ENCODE measurements at regions not wholly inside any gene's neighbourhood (a gene's known extent, or its start where the extent isn't known, plus 50 kb on each side); places are given as distances from the start of the nearest gene placed in this dataset.

- H2AFZ ChIP-seq (ENCODE audit: low read length) = no peak overlapping the region
- H3K27ac ChIP-seq (ENCODE audit: insufficient read depth, low read length) = no peak overlapping the region
- H3K9me3 ChIP-seq (ENCODE audit: control insufficient read depth, insufficient read depth, low read depth, low read length) = no peaks in the 10 kb centered on the region
- H3K4me2 ChIP-seq (ENCODE audit: extremely low read depth, insufficient read depth, low read length) = no peak overlapping the region
- H4K20me1 ChIP-seq (ENCODE audit: control insufficient read depth, extremely low read depth, insufficient read depth, low read length) = no peaks in the 10 kb centered on the region
- no peak overlapping the region for H3K9ac ChIP-seq (ENCODE audit: insufficient read depth, low read length)
- H3K79me2 ChIP-seq (ENCODE audit: control insufficient read depth, insufficient read depth, low read length) = no peaks in the 10 kb centered on the region
- no peaks in the 10 kb centered on the region for H3K27me3 ChIP-seq (ENCODE audit: control insufficient read depth, insufficient read depth, low read length)
- DNase-seq (ENCODE audit: low read depth in 2 of 2) = peak in 1 of 2 donors; percentile 59
- no peak overlapping the region for H3K4me3 ChIP-seq (replicated peaks in 1 of 4; ENCODE audit: control extremely low read depth in 1 of 4, insufficient read depth in 1 of 4, low read depth in 3 of 4, low read length in 4 of 4)
- TF ChIP-seq EZH2 (IDR thresholded peaks at IDR 0.05; ENCODE audit: low read length, missing control alignments) (no peak), CTCF (conservative IDR thresholded peaks at IDR 0.05 in 1 of 2, IDR thresholded peaks at IDR 0.05 in 1 of 2; ENCODE audit: low read depth in 1 of 2, low read length in 2 of 2) (no peak)
- H3K4me1 ChIP-seq (ENCODE audit: control insufficient read depth, extremely low read depth, insufficient read depth, low read length) = no peaks in the 10 kb centered on the region
- no peaks in the 10 kb centered on the region for H3K36me3 ChIP-seq (ENCODE audit: control insufficient read depth, insufficient read depth, low read length)
Observed at GRCh38 chr20:12058216-12058615, 140.5 kb downstream of the BTBD3 start.

- H2AFZ ChIP-seq (ENCODE audit: low read length) = no peak overlapping the region
- H3K36me3 ChIP-seq (ENCODE audit: control insufficient read depth, insufficient read depth, low read length) = no peaks in the 10 kb centered on the region
- no peaks in the 10 kb centered on the region for H3K27me3 ChIP-seq (ENCODE audit: control insufficient read depth, insufficient read depth, low read length)
- no peak overlapping the region for H3K4me3 ChIP-seq (replicated peaks in 1 of 4; ENCODE audit: control extremely low read depth in 1 of 4, insufficient read depth in 1 of 4, low read depth in 3 of 4, low read length in 4 of 4)
- H3K4me1 ChIP-seq (ENCODE audit: control insufficient read depth, extremely low read depth, insufficient read depth, low read length) = no peaks in the 10 kb centered on the region
- no peaks in the 10 kb centered on the region for H3K79me2 ChIP-seq (ENCODE audit: control insufficient read depth, insufficient read depth, low read length)
- H3K9me3 ChIP-seq (ENCODE audit: control insufficient read depth, insufficient read depth, low read depth, low read length) = no peaks in the 10 kb centered on the region
- peak; percentile 11 to 35 for DNase-seq (ENCODE audit: low read depth in 2 of 2)
- H3K9ac ChIP-seq (ENCODE audit: insufficient read depth, low read length) = no peak overlapping the region
- H4K20me1 ChIP-seq (ENCODE audit: control insufficient read depth, extremely low read depth, insufficient read depth, low read length) = no peaks in the 10 kb centered on the region
- no peak overlapping the region for H3K4me2 ChIP-seq (ENCODE audit: extremely low read depth, insufficient read depth, low read length)
- no peak overlapping the region for H3K27ac ChIP-seq (ENCODE audit: insufficient read depth, low read length)
- TF ChIP-seq EZH2 (IDR thresholded peaks at IDR 0.05; ENCODE audit: low read length, missing control alignments) (no peak), CTCF (conservative IDR thresholded peaks at IDR 0.05 in 1 of 2, IDR thresholded peaks at IDR 0.05 in 1 of 2; ENCODE audit: low read depth in 1 of 2, low read length in 2 of 2) (no peak)
Observed at GRCh38 chr20:12061466-12061865, 143.8 kb downstream of the BTBD3 start.

- H4K20me1 ChIP-seq (ENCODE audit: control insufficient read depth, extremely low read depth, insufficient read depth, low read length) = no peaks in the 10 kb centered on the region
- H3K9me3 ChIP-seq (ENCODE audit: control insufficient read depth, insufficient read depth, low read depth, low read length) = no peaks in the 10 kb centered on the region
- H3K27me3 ChIP-seq (ENCODE audit: control insufficient read depth, insufficient read depth, low read length) = no peaks in the 10 kb centered on the region
- H3K79me2 ChIP-seq (ENCODE audit: control insufficient read depth, insufficient read depth, low read length) = no peaks in the 10 kb centered on the region
- no peak overlapping the region for H2AFZ ChIP-seq (ENCODE audit: low read length)
- TF ChIP-seq CTCF (conservative IDR thresholded peaks at IDR 0.05 in 1 of 2, IDR thresholded peaks at IDR 0.05 in 1 of 2; ENCODE audit: low read depth in 1 of 2, low read length in 2 of 2) = no peak
- TF ChIP-seq EZH2 (IDR thresholded peaks at IDR 0.05; ENCODE audit: low read length, missing control alignments) = no peak
- H3K4me2 ChIP-seq (ENCODE audit: extremely low read depth, insufficient read depth, low read length) = no peak overlapping the region
- no peak overlapping the region for H3K27ac ChIP-seq (ENCODE audit: insufficient read depth, low read length)
- no peaks in the 10 kb centered on the region for H3K36me3 ChIP-seq (ENCODE audit: control insufficient read depth, insufficient read depth, low read length)
- no peaks in the 10 kb centered on the region for H3K4me1 ChIP-seq (ENCODE audit: control insufficient read depth, extremely low read depth, insufficient read depth, low read length)
- no peak for DNase-seq (ENCODE audit: low read depth in 2 of 2)
- H3K4me3 ChIP-seq (replicated peaks in 1 of 4; ENCODE audit: control extremely low read depth in 1 of 4, insufficient read depth in 1 of 4, low read depth in 3 of 4, low read length in 4 of 4) = no peak overlapping the region
- H3K9ac ChIP-seq (ENCODE audit: insufficient read depth, low read length) = no peak overlapping the region
Observed at GRCh38 chr20:12063106-12063684, 145.5 kb downstream of the BTBD3 start.
